ENCODE measurements at regions not wholly inside any gene's neighbourhood (a gene's known extent, or its start where the extent isn't known, plus 50 kb on each side); places are given as distances from the start of the nearest gene placed in this dataset.

DNA sequence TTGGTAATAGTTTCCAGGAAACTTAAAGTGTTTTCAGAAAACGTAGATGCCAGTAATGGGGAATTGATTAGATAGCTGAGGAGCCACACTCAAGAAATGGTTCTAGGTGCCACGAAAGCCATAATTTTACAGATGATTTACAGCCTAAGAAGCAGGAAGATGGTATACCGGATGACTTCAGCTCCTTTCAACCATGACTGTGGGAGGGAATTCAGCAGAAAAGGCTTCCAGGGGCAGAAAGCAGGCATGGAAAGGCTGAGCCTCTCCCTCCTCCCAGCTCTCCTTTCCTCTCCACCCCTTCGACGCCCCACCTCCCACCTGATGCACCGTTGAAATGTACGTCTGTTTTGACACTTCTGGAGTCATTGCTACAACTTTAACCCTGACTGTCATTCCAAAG is 68.6 kb upstream of the SMIM21 start:
- TF ChIP-seq, protein P1, sequence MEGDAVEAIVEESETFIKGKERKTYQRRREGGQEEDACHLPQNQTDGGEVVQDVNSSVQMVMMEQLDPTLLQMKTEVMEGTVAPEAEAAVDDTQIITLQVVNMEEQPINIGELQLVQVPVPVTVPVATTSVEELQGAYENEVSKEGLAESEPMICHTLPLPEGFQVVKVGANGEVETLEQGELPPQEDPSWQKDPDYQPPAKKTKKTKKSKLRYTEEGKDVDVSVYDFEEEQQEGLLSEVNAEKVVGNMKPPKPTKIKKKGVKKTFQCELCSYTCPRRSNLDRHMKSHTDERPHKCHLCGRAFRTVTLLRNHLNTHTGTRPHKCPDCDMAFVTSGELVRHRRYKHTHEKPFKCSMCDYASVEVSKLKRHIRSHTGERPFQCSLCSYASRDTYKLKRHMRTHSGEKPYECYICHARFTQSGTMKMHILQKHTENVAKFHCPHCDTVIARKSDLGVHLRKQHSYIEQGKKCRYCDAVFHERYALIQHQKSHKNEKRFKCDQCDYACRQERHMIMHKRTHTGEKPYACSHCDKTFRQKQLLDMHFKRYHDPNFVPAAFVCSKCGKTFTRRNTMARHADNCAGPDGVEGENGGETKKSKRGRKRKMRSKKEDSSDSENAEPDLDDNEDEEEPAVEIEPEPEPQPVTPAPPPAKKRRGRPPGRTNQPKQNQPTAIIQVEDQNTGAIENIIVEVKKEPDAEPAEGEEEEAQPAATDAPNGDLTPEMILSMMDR (conservative IDR thresholded peaks at IDR 0.05; ENCODE audit: low read length) = no peak
- no peak for TF ChIP-seq EZH2phosphoT487 (IDR thresholded peaks at IDR 0.05; ENCODE audit: borderline replicate concordance, low read depth, low read length)
